SU-DHL-6 (cell line): ENCODE measurements at regions not wholly inside any gene's neighbourhood (a gene's known extent, or its start where the extent isn't known, plus 50 kb on each side); places are given as distances from the start of the nearest gene placed in this dataset.

ENCODE experiments used
- EZH2phosphoT487 ChIP-seq: fragments of 200-600 bp; sonication (generic), shearing (Covaris generic); conservative IDR thresholded peaks from 2 replicates; pipeline ENCODE4 v1.6.1; 2018; ENCODE audit warnings: mild to moderate bottlenecking, antibody characterized with exemption, low read length, moderate library complexity, mixed read lengths
- TF ChIP-seq, protein P1 (sequence below): fragments of 200-600 bp; sonication (generic); IDR thresholded peaks from one replicate; pipeline ENCODE4 v1.5.1; 2017; ENCODE audit warnings: antibody characterized with exemption, mild to moderate bottlenecking, low read length, moderate library complexity; ENCODE audit not compliant: insufficient read depth, poor library complexity, severe bottlenecking

DNA sequence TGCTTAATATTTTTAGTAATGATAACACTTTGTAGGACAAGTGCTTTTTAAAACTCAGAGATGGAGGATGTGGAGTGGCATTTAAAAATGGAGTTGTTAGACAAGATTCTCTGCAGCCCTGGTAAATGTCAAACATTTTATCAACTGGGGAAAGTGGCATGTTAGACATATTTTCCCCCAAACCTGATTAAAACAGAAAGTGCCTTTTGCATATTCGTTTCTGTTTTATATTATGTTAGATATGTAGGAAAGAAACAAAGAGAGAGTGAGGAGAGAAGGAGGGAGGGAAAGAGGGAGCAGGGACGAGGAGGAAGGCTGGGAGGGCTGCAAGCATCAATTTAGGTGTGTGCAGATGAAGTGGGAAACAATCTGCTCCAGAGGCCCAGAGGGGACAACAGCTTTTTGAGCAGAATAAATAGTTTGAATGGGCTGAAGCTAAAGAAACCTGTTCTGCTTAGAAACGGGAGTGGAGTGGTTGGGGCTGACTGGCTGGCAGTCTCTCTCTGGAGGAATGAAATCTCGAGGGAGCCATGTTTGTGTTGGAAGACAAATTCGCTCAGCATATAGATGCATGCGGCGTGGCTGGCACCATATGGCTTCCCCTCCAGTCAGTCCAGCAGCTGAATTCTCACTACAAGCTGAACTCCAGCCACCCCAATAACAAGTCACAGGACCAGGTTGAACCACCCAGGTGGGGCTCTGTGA is 502.2 kb downstream of the AJAP1 start:
- no peak for TF ChIP-seq EZH2phosphoT487
- TF ChIP-seq, protein P1, sequence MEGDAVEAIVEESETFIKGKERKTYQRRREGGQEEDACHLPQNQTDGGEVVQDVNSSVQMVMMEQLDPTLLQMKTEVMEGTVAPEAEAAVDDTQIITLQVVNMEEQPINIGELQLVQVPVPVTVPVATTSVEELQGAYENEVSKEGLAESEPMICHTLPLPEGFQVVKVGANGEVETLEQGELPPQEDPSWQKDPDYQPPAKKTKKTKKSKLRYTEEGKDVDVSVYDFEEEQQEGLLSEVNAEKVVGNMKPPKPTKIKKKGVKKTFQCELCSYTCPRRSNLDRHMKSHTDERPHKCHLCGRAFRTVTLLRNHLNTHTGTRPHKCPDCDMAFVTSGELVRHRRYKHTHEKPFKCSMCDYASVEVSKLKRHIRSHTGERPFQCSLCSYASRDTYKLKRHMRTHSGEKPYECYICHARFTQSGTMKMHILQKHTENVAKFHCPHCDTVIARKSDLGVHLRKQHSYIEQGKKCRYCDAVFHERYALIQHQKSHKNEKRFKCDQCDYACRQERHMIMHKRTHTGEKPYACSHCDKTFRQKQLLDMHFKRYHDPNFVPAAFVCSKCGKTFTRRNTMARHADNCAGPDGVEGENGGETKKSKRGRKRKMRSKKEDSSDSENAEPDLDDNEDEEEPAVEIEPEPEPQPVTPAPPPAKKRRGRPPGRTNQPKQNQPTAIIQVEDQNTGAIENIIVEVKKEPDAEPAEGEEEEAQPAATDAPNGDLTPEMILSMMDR, result no peak
